IMR-90 (cell line): ENCODE measurements at regions not wholly inside any gene's neighbourhood (a gene's known extent, or its start where the extent isn't known, plus 50 kb on each side); places are given as distances from the start of the nearest gene placed in this dataset.
"Not testable (repeated sequence)": the region's sequence is repeated elsewhere in the genome, so short reads cannot be mapped to it uniquely, and the experiment has no call there.

Source experiments
- ATAC-seq: fragments of 200-7000 bp; cut with Tn5 transposase; 2 replicates; pipeline ENCODE4 v1.9.1; 2020; ENCODE audit warnings: low read depth, mild to moderate bottlenecking, moderate library complexity
- BruUV-seq: library from RNA; stranded (reverse); fragments of 400-500 nt; replicated peaks from 2 replicates; lab custom pipeline; 2021; lab: Mats Ljungman, UMichigan
- CTCF ChIA-PET: fragments of 300-600 bp; formaldehyde crosslinking; extraction: SDS; loops from one replicate; lab custom pipeline; 2021; ENCODE audit warnings: antibody characterized with exemption; lab: Yijun Ruan, JAX
- POLR2A ChIA-PET: fragments of 300-600 bp; sonication (Branson Sonifier 250); formaldehyde crosslinking; loops from one replicate; lab custom pipeline; 2022; ENCODE audit warnings: antibody characterized with exemption; ENCODE audit not compliant: unreplicated experiment; lab: Charles Lee
- DNase-seq: peaks from one replicate; pipeline ENCODE4 v3.0.0; 2013
- H2AFZ ChIP-seq: replicated peaks from 2 replicates; pipeline ENCODE3; 2013; ENCODE audit warnings: low read length, mild to moderate bottlenecking; ENCODE audit not compliant: poor library complexity
- H2AK5ac ChIP-seq: 2 replicates; pipeline ENCODE4 v1.6.1; 2013; ENCODE audit warnings: low read depth, low read length, inconsistent platforms
- H2AK9ac ChIP-seq: replicated peaks from 2 replicates; pipeline ENCODE3; 2013; ENCODE audit warnings: mild to moderate bottlenecking, low read depth, low read length, moderate library complexity; ENCODE audit not compliant: poor library complexity
- H2BK120ac ChIP-seq: 2 replicates; pipeline ENCODE4 v1.6.1; 2013; ENCODE audit warnings: low read depth, low read length, inconsistent platforms
- H2BK15ac ChIP-seq: 3 replicates; pipeline ENCODE4 v1.6.1; 2013; ENCODE audit warnings: low read depth, low read length, inconsistent platforms
- H2BK20ac ChIP-seq: 2 replicates; pipeline ENCODE4 v1.6.1; 2013; ENCODE audit warnings: low read depth, mild to moderate bottlenecking, inconsistent platforms, low read length, moderate library complexity
- H2BK5ac ChIP-seq: 2 replicates; pipeline ENCODE4 v1.6.1; 2013; ENCODE audit warnings: mild to moderate bottlenecking, low read depth, low read length, inconsistent platforms; ENCODE audit not compliant: poor library complexity, severe bottlenecking
- H3K14ac ChIP-seq: replicated peaks from 2 replicates; pipeline ENCODE4 v1.6.1; 2013; ENCODE audit warnings: low read depth, low read length, inconsistent platforms
- H3K18ac ChIP-seq: 2 replicates; pipeline ENCODE4 v1.6.1; 2013; ENCODE audit warnings: low read depth, low read length, control low read depth
- H3K23ac ChIP-seq: 2 replicates; pipeline ENCODE4 v1.6.1; 2013; ENCODE audit warnings: low read depth, low read length, inconsistent platforms
- H3K27ac ChIP-seq: 2 replicates; pipeline ENCODE4 v1.5.1; 2013; ENCODE audit warnings: mild to moderate bottlenecking, control low read depth, low read length; ENCODE audit not compliant: insufficient read depth
- H3K27me3 ChIP-seq: 2 replicates; pipeline ENCODE4 v1.6.1; 2013; ENCODE audit warnings: low read length; ENCODE audit not compliant: control insufficient read depth, insufficient read depth
- H3K36me3 ChIP-seq: 2 replicates; pipeline ENCODE4 v1.6.1; 2013; ENCODE audit warnings: low read length, mixed read lengths; ENCODE audit not compliant: control insufficient read depth, insufficient read depth
- H3K4ac ChIP-seq: 2 replicates; pipeline ENCODE4 v1.6.1; 2013; ENCODE audit warnings: low read depth, low read length, inconsistent platforms
- H3K4me1 ChIP-seq: 2 replicates; pipeline ENCODE4 v1.6.1; 2013; ENCODE audit warnings: low read length, mixed read lengths; ENCODE audit not compliant: control insufficient read depth, insufficient read depth
- H3K4me2 ChIP-seq: 2 replicates; pipeline ENCODE4 v1.6.1; 2013; ENCODE audit warnings: low read depth, mild to moderate bottlenecking, control low read depth, low read length, moderate library complexity
- H3K4me3 ChIP-seq: 2 replicates; pipeline ENCODE4 v1.5.1; 2013; ENCODE audit warnings: low read depth, mild to moderate bottlenecking, control low read depth, low read length, moderate library complexity; ENCODE audit not compliant: insufficient read depth
- H3K56ac ChIP-seq: 2 replicates; pipeline ENCODE4 v1.6.1; 2013; ENCODE audit warnings: low read length, inconsistent platforms; ENCODE audit not compliant: insufficient read depth; ENCODE audit errors: extremely low read depth
- H3K79me1 ChIP-seq, 2 experiments: 2 replicates each; pipeline ENCODE4 v1.6.1; 2013; ENCODE audit warnings: low read length in 2 of 2, inconsistent platforms in 1 of 2, low read depth in 1 of 2
- H3K9ac ChIP-seq: 2 replicates; pipeline ENCODE4 v1.6.1; 2013; ENCODE audit warnings: low read depth, low read length, control low read depth
- H3K9me1 ChIP-seq: 2 replicates; pipeline ENCODE4 v1.6.1; 2013; ENCODE audit warnings: low read length, inconsistent platforms; ENCODE audit not compliant: insufficient read depth
- H3K9me3 ChIP-seq: 2 replicates; pipeline ENCODE4 v1.6.1; 2013; ENCODE audit warnings: low read length; ENCODE audit not compliant: control insufficient read depth, insufficient read depth
- H4K20me1 ChIP-seq: 2 replicates; pipeline ENCODE4 v1.6.1; 2013; ENCODE audit warnings: low read length, inconsistent platforms; ENCODE audit not compliant: insufficient read depth
- H4K5ac ChIP-seq: 2 replicates; pipeline ENCODE4 v1.6.1; 2013; ENCODE audit warnings: mild to moderate bottlenecking, low read depth, low read length, control low read depth
- H4K8ac ChIP-seq, 2 experiments: 2 replicates each; pipeline ENCODE4 v1.6.1; 2013; ENCODE audit warnings: low read depth in 2 of 2, low read length in 2 of 2, control low read depth in 1 of 2, inconsistent platforms in 1 of 2
- H4K91ac ChIP-seq: 2 replicates; pipeline ENCODE4 v1.6.1; 2013; ENCODE audit warnings: low read depth, low read length, inconsistent platforms; ENCODE audit not compliant: insufficient read depth
- WGBS, 2 experiments: methylation state at CpG; one replicate each; pipeline versions ENCODE4 v1.1.5 to v1.1.7; 2013; ENCODE audit warnings: missing lambda C conversion rate in 2 of 2; ENCODE audit not compliant: insufficient read length in 1 of 2; ENCODE audit errors: extremely low coverage in 2 of 2; 5-methylcytosine and 5-hydroxymethylcytosine counted together
- dilution Hi-C: fragments of 300-500 bp; cut with HindIII; formaldehyde crosslinking; loops from one replicate; pipeline ENCODE4 v1.14.3; 2018; ENCODE audit warnings: low sequenced_read_pairs; ENCODE audit not compliant: unreplicated experiment
- in situ Hi-C: fragments of 300-500 bp; cut with MboI; formaldehyde crosslinking; loops from 3 replicates; pipeline ENCODE4 v1.14.3; 2019; ENCODE audit warnings: low sequenced_read_pairs, inconsistent platforms, mixed read lengths
- intact Hi-C: fragments of 100-400 bp; cut with micrococcal nuclease; formaldehyde crosslinking; loops from 2 replicates; pipeline ENCODE4 v1.10.0; 2022

DNA sequence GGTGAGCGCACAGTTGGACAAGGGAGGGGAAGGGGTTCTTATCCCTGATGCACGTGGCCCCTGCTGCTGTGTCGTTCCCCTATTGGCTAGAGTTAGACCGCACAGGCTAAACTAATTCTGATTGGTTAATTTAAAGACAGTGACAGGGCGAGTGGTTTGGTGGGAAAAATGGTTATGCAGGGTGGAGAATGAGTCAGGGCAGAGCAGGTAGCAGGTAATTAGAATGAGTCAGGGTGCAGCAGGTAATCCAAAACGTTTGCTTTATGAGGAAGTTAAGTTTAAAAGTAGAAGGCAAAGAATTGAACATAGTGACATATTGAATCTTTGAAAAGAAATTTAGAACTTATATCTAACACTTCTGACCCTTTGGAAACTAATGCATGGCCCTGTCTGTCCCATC lies 240.5 kb downstream of the NUAK1 start:
- H4K91ac ChIP-seq, ATAC-seq, H2BK15ac ChIP-seq, H2BK120ac ChIP-seq, H3K27me3 ChIP-seq, H2BK20ac ChIP-seq, H3K4me1 ChIP-seq, in situ Hi-C loops, POLR2A ChIA-PET, H3K79me1 ChIP-seq, H3K9ac ChIP-seq, H2AK9ac ChIP-seq, CTCF ChIA-PET, dilution Hi-C loops, H4K20me1 ChIP-seq, H2AK5ac ChIP-seq, H3K4me2 ChIP-seq, H3K56ac ChIP-seq, H4K5ac ChIP-seq, H3K4me3 ChIP-seq, H3K23ac ChIP-seq, H2AFZ ChIP-seq, H3K27ac ChIP-seq, H3K9me3 ChIP-seq, H4K8ac ChIP-seq, DNase-seq, H2BK5ac ChIP-seq, BruUV-seq, H3K36me3 ChIP-seq, H3K9me1 ChIP-seq, intact Hi-C loops, H3K18ac ChIP-seq, H3K4ac ChIP-seq, H3K14ac ChIP-seq: not testable (repeated sequence)
- WGBS, 2 experiments, result 89% methylated on average over 4 of the region's 6 CpGs; no CpG with 5 or more reads in 1 of the 2 experiments
